GF-D8 (cell line): ENCODE measurements at regions not wholly inside any gene's neighbourhood (a gene's known extent, or its start where the extent isn't known, plus 50 kb on each side); places are given as distances from the start of the nearest gene placed in this dataset.
A peak's percentile ranks its signal among the peaks of the same experiment; 100 is the strongest.

Experiments used
- DNase-seq: peaks from one replicate; lab custom pipeline; 2025; lab: John Stamatoyannopoulos, UW

DNA sequence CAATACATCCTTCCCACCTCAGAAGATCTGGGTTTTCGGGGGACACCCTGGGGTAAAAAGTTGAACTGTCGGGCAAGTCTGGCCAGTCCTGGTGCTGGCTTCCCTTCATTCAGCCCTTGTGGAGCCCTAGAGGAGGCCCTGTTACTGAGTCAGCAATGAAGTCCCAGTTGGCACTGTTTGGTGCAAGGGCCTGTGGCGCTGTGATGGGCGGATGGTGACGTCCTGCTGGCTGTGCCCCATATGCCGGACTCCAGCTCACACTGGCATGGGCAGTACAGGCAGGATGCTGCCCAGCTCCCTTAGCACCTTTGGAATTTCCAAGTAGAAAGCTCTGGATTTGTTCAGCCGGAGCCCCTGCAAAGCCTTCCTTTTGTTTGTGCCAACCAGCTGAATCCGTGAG lies 186.2 kb upstream of the PMEPA1 start:
- DNase-seq: no peak

DNA sequence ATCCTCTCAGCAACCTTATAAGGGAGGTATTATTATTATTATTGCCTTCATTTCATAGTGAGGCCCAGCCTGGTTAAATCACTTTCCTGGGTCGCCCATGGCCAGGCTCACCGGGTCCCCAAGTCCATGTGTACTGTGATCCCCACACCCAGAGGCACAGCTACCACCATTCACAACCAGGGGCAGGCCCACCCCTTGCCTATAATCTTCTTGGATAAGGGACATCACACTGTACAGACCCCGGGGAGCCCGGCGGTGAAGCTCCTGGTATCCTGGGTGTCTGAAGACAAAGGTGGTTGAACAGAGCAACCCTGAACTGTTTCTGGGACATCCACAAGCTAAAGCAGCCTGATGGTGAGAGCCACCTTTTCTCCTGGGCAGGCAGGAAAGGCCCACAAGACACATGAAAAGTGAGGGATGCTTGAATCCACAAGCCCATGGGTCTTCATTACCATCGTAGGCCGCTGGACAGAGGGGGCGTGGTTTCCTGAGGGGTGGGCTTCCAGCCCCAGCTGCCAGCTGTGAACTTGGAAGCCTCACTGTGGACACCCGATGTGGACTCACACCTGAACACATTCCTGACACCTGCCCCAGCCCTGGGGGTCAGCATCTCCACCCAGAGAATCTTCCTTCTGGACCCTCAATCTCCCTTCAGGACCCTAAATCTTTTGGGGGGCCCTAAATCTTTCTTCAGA lies 185.5 kb upstream of the PMEPA1 start:
- no peak for DNase-seq

DNA sequence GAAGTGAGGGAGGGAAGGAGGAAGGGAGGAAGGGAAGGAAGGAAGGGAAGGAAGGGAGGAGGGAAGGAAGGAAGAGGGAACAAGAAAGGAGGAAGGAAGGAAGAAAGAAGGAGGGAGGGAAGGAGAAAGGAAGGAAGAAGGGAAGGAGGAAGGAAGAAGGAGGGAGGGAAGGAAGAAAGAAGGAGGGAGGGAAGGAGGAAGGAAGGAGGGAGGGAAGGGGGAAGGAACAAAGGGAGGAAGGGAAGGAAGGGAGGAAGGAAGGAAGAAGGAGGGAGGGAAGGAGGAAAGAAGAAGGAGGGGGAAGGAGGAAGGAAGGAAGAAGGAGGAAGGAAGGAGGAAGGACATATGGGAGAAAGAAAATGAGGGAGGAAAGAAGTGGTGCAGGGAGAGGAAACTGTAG lies 184.7 kb upstream of the PMEPA1 start:
- DNase-seq: no peak

DNA sequence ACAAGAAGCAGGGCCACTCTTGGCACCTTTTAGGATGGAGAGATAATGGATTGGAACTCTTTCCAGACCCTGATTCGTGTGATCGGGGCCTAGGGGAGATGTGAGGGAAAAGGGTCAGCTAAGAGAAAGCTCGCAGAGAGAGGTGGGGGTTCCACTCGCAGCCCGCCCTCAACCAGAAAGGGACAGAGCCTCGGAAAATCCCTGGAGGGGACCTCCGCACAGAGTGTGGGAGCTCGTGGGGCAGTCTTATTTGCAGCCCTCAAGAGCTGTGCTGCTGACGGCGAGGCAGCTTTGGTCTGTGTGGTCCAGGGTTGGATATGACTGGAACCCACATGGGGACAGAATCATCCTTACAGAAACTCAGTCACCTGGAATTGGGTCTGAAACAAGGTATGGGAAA lies 184.3 kb upstream of the PMEPA1 start:
- DNase-seq: no peak

DNA sequence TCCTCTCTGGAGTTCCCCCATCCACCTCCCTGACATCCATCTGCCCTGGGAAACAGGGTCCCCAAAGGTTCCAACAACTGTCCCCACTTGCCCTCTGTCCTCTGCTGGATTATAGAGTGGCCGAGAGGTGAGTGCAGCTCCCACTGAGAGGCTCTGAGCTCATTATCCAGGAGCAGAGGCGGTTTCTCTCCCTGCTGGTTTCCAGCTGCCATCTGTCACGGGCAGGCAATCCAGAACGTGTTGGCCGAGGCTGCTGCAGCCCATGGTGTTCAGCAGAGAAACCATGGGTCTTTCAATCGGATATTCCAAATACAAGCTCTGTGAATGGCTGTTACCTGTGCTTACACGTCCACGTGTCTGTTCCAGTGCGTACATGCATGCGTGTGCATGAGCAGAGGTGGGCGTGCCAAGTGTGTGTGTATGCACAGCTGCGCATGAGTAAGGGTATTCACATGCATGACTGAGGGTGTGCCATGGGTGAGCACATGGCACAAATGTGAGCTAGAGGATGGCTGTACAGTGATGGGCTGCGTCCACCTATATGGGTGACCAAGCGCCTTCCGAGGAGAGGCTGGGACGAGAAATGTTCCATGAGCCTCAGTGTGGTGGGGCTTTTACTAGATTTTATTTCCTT lies 183.7 kb upstream of the PMEPA1 start:
- no peak for DNase-seq

DNA sequence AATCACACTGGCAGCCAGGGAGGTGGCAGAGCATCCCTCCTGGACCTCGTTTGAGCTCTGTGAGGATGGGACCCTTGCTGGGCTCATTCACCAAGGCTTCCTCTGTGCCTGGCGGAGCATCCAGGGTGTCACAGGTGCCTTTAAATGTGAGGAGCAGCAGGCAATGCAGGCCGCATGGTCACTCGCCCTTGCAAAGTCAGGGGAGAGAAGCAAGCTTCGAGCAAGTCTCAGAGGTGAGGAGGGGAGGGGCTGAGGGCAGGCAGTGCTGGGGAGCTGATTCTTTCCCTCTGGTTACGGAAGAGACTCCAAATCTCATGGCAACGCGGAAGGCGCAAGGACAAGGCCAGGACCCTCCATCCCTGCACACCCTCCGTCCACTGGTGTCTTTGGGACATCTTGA lies 182.7 kb upstream of the PMEPA1 start:
- no peak for DNase-seq

DNA sequence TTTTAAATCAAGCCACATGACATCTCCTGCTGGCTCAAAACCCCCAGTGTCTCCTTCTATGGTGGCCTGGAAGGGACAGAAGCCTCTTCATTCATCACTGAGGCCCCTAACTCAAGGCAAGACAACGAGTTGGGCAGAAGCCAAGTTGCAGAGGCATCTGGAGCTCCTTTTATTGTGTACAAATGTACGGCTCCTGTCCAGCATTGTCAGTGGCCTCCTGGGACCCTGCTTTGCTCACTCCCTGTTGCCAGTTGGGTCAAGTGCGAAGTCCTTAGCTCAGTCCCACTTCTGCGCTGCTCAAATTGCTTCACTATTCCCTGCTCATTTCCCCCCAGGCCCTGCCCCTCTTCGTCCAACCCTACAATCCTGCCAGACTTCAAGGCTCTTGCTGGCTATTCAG lies 181.2 kb upstream of the PMEPA1 start:
- no peak for DNase-seq

DNA sequence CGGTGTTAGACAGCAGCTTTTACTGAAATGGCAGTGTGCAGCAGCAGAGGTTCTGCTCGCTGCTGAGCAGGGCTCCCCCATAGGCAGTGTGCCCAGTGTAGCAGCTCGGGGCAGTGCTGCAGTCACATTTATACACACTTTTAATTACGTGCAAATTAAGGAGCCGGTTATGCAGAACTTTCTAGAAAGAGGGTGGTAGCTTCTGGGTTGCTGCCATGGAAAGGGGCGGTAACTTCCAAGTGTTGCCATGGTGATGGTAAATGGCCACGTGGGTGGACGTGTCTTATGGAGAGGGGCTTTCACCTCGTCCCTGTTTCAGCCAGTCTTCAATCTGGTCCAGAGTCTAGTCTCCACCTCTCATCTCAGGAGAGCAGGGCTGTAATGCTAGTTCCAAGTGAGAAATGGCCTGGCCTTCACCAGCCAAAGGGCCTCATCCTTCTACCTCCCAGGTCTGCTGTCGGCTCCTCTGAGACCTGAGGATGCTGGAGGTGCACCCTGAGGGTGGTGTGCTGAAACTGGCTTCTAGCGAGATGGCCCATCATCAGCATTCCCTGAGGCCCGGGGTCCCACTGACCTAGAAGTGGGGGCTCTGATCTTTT lies 180.5 kb upstream of the PMEPA1 start:
- DNase-seq: no peak

DNA sequence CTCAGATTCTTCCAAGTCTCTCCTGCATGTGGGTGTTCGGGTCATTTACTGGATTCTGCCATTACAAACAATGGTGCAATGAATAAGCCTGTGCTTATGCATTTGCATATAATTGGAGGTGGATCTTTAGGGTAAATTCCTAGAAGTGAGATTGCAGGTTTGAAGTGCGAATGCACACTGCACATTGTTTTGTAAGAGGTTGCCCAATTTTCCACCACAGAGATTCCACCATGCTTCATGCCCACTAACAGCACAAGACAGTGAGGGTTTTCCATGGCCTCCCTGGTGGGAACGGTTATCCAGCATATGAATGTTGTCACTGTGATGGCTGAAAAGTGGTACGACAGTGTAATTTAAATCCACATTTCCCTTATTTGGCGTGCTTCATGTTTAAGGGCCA lies 178.8 kb upstream of the PMEPA1 start:
- peak; percentile 6 for DNase-seq

DNA sequence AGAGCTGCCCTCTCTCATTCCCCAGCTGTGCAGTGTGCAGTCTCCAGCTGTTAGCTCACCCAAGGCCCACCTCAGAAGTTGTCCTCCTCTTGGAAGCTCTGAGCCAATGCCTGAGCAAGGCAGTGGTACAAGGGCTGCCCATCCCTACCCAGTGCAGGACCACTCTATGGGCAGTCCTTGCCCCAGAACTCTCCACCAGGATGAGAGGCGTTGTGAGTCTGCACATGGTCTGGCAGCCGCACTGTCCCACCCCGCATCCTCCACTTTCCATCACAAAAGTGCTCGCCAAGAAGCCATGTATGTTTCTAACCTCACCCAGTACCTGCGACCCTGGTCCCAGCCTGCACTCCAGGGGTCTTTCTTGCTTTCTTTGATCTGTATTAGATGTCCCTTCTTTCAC lies 175.1 kb upstream of the PMEPA1 start:
- DNase-seq: no peak

DNA sequence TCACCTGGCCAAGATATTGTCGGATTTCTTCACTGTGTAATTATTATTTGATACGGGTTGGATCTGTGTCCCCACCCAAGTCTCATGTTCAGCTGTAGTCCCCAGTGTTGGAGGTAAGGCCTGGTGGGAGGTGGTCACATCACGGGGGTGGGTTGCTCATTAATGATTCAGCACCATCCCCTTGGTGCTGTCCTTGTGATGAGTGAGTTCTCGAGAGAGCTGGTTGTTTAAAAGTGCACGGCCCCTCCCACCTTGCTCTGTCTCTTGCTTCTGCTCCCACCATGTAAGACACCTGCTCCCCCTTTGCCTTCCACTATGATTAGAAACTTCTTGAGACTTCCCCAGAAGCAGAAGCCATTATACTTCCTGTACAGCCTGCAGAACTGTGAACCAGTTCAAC lies 173.9 kb upstream of the PMEPA1 start:
- DNase-seq: no peak

DNA sequence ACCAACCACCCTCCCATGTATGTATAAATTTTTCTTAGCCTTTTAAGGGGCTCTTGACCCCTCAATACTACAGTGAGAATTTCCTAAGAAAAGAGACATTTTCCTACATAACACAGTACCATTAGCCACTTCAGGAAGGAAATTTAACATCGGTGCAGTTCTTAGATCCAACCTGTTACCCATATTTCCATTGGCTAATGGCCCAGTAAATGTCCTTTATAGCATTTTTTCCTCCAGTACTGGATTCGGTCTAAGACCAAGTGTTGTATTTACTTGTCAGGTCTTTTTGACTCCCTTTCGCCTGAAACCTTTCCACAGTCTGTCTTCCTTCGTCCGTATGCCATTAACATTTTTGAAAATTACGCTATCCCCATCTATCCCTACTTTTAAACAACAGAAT lies 173.4 kb upstream of the PMEPA1 start:
- no peak for DNase-seq

DNA sequence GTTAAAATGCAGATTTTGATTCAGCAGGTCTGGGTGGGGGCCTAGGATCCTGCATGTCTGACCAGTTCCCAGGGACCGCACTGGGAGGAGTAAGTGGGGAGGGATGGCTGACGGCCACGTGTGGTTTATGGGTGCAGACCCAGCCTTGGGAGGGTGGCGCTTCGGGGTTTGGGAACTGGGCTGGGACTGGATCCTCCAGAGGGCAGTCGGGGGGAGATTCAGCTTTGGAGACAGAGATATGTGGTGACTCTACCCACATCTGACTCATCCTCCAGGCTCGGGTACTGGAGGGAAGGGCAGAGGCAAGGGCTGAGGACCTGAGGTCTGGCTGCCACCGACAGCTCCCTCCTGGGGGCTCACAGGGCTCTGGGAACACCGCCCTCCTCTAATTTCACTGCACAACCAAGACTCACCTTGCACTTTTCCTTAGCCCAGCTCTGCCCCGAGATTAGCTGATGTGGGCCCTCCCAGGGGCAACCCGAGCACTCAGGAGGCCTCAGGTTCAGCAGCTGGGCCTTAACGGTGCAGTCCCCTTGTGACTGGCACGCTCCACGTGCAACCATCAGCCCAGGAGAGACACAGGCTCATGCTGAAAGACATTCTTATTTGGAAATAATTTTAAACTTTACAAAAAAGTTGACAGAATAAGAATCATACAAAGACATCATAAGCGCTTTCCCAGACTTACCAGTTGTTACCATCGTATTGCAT lies 172.8 kb upstream of the PMEPA1 start:
- no peak for DNase-seq

DNA sequence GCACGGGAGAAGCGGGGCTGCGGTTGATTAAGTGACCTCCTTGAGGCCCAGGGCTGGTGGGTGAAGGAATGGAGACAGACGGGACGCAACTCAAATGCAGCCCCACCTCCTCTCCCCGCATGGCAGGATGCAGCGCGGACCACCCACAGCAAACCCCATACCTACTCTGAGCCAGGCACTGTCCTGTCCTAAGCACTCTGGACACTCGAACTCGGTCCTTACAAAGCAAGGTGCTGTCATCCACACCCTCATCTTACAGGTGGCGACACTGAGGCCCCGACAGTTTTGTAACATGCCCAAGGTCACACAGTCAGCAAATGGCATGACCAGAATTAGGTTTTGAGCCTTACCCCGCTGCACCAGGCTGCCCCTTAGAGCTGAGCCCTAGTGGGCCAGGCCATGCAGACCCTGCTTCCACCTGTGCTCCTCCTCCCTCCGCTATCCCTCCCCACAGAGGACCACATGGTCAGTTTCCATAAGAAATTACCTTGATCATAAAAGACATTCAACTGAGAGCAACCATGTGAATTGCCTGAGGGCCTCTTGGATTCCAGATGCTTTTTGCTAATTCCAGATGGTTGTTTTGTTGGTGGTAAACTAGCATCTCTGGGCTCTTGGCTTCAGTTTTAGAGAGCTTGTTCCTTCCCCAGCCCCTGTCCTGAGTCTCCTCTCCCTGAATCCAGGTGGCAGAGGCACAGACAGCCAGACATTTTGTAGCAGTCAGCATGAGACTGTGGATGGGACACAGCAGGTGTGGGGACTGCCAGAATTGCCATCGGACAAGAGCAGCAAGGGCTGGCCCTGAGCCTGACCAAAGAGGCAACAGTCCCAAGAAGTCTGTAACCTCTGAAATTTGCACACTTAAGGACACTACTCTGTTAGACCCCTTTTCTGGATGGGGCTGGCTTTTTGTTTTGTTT lies 171.9 kb upstream of the PMEPA1 start:
- no peak for DNase-seq

DNA sequence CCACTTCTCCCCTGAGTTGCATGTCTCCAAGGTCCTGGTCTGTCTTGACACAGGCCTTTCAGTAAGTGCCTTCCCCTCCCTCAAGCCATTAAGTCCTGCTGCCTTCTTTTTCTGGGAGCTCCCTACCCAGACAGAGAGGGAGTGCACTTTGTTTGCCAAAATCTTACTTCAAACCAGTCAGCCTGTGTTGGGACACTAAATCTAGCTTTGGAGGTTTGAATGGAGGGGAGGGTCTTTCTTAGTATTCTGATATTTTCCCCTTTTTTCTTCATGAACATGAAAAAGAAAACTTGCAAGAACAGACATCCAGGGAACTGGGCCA lies 170.7 kb upstream of the PMEPA1 start:
- DNase-seq: no peak

DNA sequence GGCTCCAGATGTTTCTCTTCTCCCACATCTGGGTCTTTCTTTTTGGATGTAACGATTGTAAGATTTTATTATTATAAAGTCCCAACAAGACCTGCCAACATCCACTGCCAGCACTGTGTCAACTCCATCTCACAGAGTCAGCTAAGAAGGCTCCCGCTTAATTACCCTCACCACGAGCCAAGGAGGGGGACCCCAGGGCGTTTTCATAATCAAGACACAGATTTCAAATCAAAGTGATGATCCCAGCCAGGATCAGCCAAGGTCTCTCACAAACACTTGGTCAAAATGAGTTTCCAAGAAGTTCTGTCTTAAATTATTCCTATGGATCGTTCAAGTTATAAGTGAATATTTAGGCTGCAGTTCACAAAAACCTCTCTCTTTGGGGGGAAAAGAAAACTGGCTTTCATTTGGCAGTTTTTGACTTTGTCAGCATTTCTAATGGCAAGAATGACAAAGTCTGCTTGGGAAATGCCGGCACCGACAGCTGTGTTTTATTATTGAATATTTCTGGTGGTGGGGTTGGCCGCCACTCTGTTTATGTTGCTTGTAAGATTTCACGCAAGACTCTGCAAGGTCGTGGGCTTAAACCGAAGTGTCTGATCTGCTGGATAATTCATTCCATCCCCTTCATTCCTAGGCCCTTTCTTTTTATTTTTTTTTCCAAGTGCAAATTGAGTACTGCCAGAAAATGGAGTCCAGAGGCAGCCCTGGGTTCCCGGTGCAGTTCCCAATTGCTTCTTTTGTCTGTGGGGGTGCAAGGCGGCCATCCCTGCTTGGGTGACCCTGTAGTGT lies 170.2 kb upstream of the PMEPA1 start:
- DNase-seq: no peak

DNA sequence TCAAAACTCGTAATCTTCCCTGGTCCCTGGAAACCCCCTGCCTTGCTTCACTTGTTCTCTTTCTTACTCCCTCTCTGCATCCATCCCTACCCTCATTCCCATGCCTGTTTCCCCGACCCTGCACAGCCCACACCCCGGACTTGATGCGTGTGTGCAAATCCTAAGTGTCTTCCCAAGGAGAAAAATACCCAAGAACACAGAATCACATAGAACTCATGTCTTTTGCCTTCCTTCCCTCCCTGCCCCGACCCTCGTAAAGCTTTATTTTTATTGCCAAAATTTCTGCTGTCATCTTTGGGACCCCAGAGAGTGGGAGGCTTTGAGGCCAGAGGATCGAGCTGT lies 169.6 kb upstream of the PMEPA1 start:
- no peak for DNase-seq

DNA sequence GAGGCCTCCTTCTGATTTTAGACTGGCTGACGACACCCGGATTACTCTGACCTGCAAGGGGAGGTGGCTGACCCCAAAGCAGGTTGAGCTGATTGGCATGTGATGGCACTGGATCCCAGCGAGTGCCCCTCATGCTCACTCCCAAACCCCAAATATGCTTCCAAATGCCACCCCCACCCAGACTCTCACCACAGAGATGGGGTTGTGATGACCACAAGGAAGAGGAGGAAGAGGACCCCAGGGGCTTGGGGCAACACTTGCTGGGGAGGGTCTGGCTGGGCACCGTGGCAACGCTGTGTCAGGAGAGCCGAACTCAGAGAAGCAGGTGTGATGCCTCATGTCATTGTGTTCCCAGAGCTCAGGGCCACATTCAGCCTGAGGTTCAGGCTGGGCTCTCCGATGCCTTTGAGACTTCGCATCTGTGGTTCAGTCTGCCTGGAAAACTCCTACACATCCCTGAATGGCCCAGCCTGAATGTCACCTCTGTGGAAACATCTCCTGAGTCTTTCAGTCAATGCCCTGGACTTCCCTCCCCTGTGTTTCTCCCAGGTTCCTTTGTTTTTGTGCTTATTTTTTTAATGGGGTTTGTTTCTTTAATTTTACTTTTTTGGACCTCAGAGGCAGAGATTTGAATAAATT lies 169.1 kb upstream of the PMEPA1 start:
- no peak for DNase-seq

DNA sequence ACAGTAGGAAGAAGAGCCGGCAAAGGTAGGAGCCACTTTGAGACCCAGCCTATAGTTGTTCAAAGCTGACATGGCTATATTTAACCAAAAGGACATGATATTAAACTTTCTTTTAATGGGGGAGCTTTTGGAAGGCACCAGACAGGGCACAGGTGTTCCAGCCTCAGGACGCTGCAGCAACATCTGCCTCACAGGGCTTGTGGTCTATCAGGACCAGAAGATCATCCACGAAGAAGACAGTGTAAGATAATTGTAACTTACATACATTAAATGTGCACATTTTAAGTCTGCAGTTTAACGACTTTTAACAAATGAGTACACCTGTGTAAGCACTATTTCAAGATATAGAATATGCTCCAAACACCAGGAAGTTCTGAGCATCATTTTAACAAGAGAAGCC lies 168.2 kb upstream of the PMEPA1 start:
- no peak for DNase-seq

DNA sequence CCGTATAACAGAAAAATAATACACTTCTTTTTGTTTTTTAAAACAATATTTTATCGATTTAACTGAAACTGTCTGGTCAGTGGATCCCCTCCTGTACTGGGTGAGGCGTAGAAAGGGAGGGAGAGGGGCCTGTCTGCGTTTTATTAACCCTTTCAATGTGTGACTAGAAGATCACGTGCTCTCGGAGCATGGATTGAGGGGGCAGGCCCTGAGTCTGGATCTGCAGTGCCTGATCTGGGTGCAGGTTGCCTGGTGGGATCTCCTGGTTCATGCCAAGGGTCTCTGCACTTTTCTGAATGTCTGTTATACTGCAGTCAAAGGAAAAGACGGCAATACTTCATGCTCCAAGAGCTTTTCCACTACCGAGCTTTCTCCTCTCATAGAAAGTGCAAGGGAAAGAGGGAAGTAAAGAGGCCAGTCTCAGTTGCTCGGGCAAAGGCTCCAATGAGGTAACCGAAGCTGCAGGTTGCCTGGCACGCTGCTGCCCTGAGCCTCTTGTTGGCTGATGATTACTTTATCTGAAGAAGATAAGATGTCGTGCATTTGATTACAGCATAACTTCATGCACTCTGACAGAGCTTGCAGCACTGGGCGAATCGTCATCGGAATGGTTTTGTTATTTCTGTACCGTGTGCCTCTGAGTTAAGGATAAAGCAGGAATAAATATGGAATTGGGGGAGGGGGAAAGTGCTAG lies 167.5 kb upstream of the PMEPA1 start:
- no peak for DNase-seq
